ENCODE measurements at regions not wholly inside any gene's neighbourhood (a gene's known extent, or its start where the extent isn't known, plus 50 kb on each side); places are given as distances from the start of the nearest gene placed in this dataset.

DNA sequence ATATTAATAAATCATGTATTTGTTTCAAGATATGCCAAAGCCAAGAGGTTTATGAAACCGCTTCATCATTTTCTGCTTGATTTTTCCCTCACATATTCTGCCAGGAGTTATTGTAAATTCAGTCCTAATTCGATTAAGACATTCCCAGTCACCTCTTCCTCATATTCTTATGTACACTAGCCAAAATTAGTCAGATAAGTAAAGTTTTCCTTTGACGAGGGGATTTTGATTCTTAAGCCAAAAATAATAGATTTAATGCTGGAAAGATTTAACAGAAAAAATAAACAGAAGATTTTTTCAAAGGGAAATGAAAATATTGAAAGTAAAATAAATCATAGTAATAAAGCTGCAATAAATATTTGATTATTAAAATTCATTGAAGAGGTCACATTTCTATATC lies 51.0 kb upstream of the VEGFC start:
- Mint-ChIP-seq H3K4me3 (no peak overlapping the region), H3K9me3 (peaks cover 11% of the 10 kb centered on the region), H3K4me1 (ENCODE audit: low read depth) (peaks cover 96% of the 10 kb centered on the region), H3K36me3 (ENCODE audit: low read depth) (peaks cover 19% of the 10 kb centered on the region), H3K27me3 (ENCODE audit: insufficient read depth) (0 out of 2 replicates have a peak, but pooled peaks cover 3% of the 10 kb centered on the region), H3K27ac (no peak overlapping the region)
- no peak for TF ChIP-seq CTCF (IDR thresholded peaks at IDR 0.05)
- DNase-seq, result no peak

DNA sequence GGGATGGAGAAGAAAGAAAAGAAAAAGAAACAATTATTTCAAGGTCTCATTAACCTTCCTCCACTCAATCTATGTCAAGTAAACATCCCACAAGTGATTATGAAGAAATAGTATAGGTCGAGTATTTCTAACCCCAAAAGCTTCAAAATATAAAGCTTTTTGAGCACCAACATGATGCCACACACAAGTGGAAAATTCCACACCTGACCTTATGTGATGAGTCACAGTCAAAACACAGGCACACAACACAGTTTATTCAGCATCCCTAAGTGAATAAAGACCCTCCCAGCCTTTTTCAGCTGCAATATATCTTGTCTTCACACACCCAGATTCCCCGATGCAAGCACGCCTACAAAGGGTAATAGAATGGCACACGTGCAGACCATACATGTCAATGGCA lies 51.7 kb upstream of the VEGFC start:
- no peak for TF ChIP-seq CTCF (IDR thresholded peaks at IDR 0.05)
- H3K27ac Mint-ChIP-seq, result peak overlapping the region; percentile 40
- H3K4me1 Mint-ChIP-seq (ENCODE audit: low read depth), result peaks cover 96% of the 10 kb centered on the region
- H3K27me3 Mint-ChIP-seq (ENCODE audit: insufficient read depth), result 0 out of 2 replicates have a peak, but pooled peaks cover 2% of the 10 kb centered on the region
- peaks cover 24% of the 10 kb centered on the region for H3K36me3 Mint-ChIP-seq (ENCODE audit: low read depth)
- peaks cover 11% of the 10 kb centered on the region for H3K9me3 Mint-ChIP-seq
- no peak for DNase-seq
- no peak overlapping the region for H3K4me3 Mint-ChIP-seq

- TF ChIP-seq CTCF (IDR thresholded peaks at IDR 0.05), result no peak
- peaks cover 96% of the 10 kb centered on the region for H3K4me1 Mint-ChIP-seq (ENCODE audit: low read depth)
- H3K36me3 Mint-ChIP-seq (ENCODE audit: low read depth), result peaks cover 26% of the 10 kb centered on the region
- H3K27ac Mint-ChIP-seq, result peak overlapping the region; percentile 39
- no peaks in the 10 kb centered on the region for H3K27me3 Mint-ChIP-seq (ENCODE audit: insufficient read depth)
- H3K4me3 Mint-ChIP-seq, result 0 out of 2 replicates have a peak overlapping the region, but pooled peaks have one; percentile 4
- peaks cover 11% of the 10 kb centered on the region for H3K9me3 Mint-ChIP-seq
- DNase-seq, result peak; percentile 76
Measured at GRCh38 chr4:176845636-176846035, 52.9 kb upstream of the VEGFC start.

GRCh38 chr4:176849076-176849475 lies 56.4 kb upstream of the VEGFC start:
- Mint-ChIP-seq H3K36me3 (ENCODE audit: low read depth) (peaks cover 40% of the 10 kb centered on the region), H3K4me3 (no peak overlapping the region), H3K9me3 (peaks cover 34% of the 10 kb centered on the region), H3K27ac (no peak overlapping the region), H3K27me3 (ENCODE audit: insufficient read depth) (0 out of 2 replicates have a peak, but pooled peaks cover 1% of the 10 kb centered on the region), H3K4me1 (ENCODE audit: low read depth) (peaks cover 73% of the 10 kb centered on the region)
- peak; percentile 10 for DNase-seq
- TF ChIP-seq CTCF (IDR thresholded peaks at IDR 0.05), result no peak

- peaks cover 27% of the 10 kb centered on the region for H3K9me3 Mint-ChIP-seq
- no peak overlapping the region for H3K27ac Mint-ChIP-seq
- H3K4me3 Mint-ChIP-seq, result no peak overlapping the region
- no peak for TF ChIP-seq CTCF (IDR thresholded peaks at IDR 0.05)
- DNase-seq, result no peak
- H3K4me1 Mint-ChIP-seq (ENCODE audit: low read depth), result peaks cover 59% of the 10 kb centered on the region
- H3K36me3 Mint-ChIP-seq (ENCODE audit: low read depth), result peaks cover 33% of the 10 kb centered on the region
- H3K27me3 Mint-ChIP-seq (ENCODE audit: insufficient read depth), result 0 out of 2 replicates have a peak, but pooled peaks cover 1% of the 10 kb centered on the region
Measured at GRCh38 chr4:176850436-176850835, 57.7 kb upstream of the VEGFC start.

DNA sequence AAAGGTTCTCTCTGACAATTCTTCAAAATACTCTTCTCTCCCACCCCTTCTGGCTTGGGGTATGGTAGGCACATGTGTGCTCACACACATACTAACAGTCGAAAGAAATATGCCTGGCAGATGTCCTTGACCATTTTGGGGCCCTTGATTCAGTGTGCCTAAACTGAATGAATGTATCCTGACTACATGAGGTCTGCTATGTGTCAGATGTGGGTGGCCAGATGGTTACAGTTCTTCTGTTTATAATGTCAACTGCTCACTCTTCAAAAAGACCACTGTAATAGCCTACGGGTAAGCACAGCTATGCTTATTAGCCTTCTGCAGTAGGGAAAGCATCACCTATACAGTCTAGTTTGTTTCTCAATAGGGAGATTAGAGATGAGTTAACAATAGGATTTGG lies 63.7 kb upstream of the VEGFC start:
- no peak overlapping the region for H3K4me3 Mint-ChIP-seq
- peaks cover 12% of the 10 kb centered on the region for H3K36me3 Mint-ChIP-seq (ENCODE audit: low read depth)
- no peak for TF ChIP-seq CTCF (IDR thresholded peaks at IDR 0.05)
- H3K27me3 Mint-ChIP-seq (ENCODE audit: insufficient read depth), result 0 out of 2 replicates have a peak, but pooled peaks cover 1% of the 10 kb centered on the region
- DNase-seq, result no peak
- H3K9me3 Mint-ChIP-seq, result peaks cover 20% of the 10 kb centered on the region
- no peak overlapping the region for H3K27ac Mint-ChIP-seq
- H3K4me1 Mint-ChIP-seq (ENCODE audit: low read depth), result peaks cover 2% of the 10 kb centered on the region

Measured in HFFc6 (cell line).